ENCODE measurements at regions not wholly inside any gene's neighbourhood (a gene's known extent, or its start where the extent isn't known, plus 50 kb on each side); places are given as distances from the start of the nearest gene placed in this dataset.
A peak's percentile ranks its signal among the peaks of the same experiment; 100 is the strongest.

DNA sequence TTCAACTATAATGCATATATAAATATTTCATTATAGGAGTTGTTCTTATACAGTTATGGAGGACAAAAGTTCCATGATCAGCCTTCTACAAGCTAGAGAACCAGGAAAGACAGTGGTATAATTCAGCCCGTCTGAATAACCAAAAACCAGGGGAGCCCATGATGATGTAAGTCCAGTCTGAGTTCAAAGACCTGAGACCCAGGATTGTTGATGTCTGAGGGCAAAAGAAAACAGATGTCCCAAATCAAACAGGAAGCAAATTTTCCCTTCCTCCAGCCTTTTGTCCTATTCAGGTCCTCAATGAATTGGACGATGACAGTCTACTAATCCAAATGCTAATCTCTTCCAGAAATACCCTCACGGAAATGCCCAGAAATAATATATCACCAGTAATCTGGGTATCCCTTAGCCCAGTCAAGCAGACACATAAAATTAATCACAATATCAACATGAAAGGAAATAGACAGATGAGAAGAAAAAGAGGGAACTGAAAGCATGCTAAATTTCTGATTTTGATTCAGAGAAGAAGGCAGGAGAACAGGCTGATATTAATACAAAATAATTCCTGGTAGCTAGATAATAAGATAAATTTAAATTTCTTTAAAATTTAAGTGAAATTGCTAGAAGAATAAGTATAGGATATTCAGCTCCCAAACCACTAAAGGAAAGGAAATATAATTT is 255.6 kb upstream of the CTAGE1 start:
- no peak for DNase-seq (ENCODE audit: low spot score)

DNA sequence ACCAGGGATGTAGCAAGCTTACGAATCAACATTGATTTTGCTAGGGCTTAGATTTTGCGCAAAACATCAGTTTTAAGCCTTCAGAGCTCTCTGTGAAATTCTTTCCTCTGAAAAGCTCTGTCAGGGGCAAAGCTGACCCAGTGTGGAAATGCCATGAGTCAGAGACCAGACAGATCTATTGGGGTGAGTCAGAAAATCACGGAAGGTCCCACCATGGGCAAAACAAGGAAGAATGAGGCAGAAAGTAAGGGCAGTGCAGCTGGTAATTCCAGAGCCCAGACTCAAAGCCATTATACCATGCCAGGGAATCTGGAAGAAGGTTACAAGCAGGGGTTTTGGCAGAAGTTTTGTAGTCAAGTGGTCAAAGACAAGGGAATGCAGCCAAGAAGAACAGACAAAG is 256.6 kb upstream of the CTAGE1 start:
- DNase-seq (ENCODE audit: low spot score) = peak; percentile 32

DNA sequence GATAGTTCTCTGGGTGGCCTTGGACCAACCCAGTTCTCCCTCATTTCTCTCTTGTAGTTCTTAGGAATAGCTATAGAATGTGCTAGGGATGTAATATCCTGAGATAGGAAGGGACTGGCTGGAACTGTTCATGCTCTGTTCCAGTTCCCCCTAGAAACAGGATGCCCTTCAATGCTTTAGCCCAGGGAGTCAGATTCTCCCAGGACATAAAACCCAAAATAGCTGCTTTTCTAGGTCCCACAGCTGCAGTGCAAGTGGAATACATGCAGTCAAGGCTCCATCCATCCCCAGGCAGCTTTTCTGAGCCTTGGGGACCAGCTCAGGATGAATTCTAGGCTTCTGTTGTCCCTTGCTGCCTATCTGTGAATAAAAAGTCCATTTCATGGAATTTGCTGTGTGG is 257.3 kb upstream of the CTAGE1 start:
- no peak for DNase-seq (ENCODE audit: low spot score)

DNA sequence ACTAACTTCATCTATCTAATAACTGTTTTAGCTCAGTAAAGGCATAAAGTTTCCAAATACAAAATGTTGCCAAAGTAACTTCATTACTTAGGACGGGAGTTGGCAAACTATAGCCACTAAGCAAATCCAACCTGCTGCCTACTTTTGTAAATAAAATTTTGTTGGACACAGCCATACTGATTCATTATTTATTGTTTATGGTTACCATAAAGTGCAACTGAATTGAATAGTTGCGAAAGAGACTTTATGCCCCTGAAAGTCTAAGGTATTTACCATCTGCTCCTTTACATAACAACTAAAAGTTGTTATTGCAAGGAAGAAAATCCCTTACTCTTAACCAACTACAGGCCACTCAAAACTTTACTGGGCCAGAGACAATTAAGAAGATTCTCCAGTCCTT is 256.7 kb upstream of the RBBP8 start:
- no peak for DNase-seq (ENCODE audit: low spot score)

DNA sequence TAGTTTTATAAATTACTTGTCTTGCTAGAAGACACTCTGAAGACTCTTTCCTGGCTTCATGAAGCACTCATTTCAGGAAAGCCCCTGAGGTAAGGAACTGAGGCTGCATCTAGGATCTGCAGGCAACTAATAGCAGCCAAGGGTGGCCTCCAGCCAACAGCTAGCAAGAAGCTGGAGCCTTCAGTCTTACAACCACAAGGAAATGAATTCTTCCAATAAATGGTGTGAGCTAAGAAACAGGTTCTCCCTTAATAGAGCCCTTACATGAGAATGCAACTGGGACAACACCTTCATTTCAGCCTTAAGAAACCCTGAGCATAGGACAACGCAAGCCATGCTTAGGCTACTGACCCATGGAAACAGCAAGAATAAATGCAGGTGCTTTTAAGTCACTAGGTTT is 254.6 kb upstream of the RBBP8 start:
- no peak for DNase-seq (ENCODE audit: low spot score)

DNA sequence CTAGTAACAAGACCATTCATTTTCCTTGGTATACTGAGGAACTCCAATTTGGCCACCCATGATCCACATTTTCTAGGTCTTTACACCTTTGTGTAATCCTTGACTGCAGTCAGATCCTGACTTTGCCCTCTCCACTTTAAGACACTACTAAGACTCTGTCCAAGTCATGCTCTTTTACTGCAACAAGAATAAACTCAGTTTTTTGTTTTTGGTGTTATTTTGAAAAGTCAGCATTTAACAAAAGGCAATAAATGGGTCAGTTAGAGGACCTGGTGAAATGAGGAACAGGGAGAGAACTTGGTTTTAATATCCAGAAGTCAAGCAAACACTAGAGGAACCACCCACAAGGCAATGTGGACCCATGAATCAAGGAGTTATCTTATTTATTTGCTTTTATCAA is 252.2 kb upstream of the RBBP8 start:
- DNase-seq (ENCODE audit: low spot score) = no peak

DNA sequence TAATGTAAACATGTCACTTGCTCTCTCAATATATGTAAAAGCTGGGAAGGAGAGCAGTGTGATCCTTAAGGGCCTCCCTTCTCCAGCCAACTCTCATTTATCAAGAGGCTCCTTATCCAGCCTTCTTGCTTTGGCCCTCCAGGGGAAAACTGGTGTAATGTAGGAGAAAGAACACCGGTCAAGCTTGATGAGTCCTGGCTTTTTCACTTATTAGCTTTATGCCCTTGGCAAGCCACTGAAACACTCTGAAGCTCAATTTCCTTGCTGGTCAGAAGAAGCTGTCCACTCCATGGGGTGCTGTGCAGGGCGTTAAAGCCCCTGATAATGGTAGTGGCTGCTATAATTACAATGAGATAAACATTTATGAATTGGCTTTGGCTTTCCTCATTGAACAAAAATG is 251.2 kb upstream of the RBBP8 start:
- DNase-seq (ENCODE audit: low spot score) = no peak

DNA sequence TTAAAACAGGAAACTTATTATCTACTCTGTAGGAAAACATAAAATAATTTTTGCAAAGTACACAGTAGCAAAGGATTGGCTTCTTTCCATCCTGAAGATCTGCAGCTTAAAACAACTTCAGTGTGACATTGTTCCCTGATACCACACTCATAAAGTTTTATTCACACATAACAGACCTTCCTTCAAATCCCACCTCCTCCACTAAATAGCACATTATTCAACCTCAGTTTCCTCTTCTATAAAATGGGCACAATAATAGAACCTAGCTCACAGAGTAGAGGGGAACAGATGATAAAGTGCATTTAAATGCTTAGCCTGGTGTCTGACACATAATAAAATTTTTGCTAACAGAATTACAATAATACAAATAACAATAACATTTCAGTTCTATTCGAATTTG is 250.4 kb upstream of the RBBP8 start:
- no peak for DNase-seq (ENCODE audit: low spot score)

DNA sequence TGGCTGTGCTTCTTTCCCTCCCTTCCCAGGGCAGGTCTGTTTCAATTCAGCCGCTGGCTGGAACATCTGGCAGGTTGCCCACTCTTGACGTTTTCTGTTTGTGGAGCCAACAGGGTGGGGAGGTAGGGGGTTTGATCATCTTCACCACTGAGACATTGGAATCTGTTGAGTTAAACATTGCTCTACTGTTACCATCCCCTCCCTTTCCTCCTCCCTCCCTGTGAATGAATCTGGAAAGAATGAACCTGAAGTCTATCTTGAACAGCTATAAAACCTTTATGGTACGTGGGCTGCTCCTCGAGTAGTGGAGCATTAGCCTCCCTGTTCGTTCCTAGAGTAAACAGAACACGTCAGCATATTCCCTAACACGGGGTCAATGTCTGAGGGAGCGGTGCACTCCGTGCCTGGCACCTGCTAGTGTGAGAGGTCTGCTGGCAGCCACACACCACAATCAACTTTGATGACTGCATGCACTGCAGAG is 249.9 kb upstream of the RBBP8 start:
- peak; percentile 92 for DNase-seq (ENCODE audit: low spot score)

DNA sequence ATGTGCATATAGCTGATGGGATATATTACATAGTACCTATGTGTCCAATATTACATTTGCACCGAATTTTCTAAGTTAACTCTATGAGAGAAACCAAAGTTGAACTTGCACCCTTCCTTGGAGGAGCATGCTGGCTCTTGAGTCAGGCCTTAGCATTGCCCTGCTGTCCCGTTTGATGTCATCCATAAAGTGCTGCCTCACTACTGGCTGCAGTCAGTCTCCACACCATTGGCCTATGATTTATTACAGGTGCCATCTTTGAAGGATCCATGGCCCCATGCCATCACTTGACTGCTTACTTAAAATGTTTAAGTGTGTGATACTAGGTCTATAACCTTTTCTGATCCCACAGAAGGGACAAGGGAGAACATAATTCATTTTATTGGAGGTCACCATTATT is 249.3 kb upstream of the RBBP8 start:
- DNase-seq (ENCODE audit: low spot score) = peak; percentile 27

DNA sequence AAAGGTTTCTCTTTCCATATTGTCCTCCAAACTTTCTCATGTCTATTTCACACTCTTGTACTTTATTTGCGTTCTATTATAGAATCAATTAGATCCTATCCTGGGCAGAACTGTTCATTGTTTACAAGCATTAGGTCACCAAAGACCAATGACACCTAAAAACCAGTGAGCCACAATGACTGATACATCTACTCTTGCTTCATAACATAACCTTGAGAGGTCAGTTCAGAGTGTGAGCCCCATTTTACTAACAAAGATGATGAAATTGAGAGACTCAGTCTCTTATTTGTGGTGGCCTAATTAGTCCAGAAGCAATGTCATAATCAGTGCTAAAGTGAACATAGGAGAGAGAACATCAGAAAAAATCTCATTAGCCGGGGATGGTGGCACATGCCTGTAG is 248.9 kb upstream of the RBBP8 start:
- DNase-seq (ENCODE audit: low spot score) = no peak

DNA sequence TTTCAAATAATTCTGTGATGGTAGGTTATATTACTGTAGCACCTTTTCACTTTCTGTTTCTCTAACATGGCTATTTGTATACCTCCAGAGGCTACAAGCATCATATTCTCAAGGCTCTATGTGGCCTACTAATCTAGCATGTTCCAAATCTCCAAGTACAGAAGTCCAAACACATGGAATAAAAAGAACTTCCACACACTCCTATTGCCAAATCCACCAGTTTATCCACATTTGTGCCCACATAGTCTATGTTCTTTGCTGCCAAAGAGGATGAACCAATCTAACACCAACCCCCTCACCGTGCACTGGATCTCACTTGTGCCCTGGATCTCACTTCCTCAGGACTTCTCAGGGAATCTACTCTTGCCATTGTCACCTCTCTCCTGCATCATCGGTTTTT is 247.3 kb upstream of the RBBP8 start:
- DNase-seq (ENCODE audit: low spot score) = no peak

DNA sequence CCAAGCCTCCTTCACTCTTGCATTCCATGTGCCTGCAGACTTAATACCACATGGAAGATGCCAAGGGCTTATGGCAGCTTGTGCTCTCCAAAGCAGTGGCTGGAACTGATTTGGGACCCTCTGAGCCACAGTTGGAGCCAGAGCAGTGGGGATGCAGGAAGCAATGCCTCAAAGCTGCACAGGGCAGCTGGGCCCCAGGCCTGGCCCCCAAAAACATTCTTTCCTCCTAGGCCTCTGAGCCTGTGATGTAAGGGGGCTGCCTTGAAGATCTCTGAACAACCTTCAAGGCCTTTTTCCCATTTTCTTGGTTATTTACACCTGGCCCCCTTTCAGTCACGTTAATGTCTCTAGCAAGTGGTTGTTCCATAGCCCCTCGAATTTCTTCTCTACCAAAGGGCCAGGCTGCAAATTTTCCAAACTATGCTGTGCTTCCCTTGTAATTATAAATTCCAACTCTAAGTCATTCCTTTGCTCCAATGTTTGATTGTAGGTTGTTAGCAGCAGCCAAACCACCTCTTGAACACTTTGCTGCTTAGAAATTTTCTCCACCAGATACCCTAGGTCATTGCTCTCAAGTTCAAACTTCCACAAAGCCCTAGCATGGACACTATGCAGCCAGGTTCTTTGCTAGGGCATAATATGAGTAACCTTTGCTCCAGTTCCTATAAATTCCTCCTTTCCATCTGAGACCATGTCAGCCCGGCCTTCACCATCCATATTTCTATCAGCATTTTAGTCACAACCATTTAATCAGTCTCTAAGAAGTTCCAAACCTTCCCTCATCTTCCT is 245.0 kb upstream of the RBBP8 start:
- DNase-seq (ENCODE audit: low spot score) = no peak

DNA sequence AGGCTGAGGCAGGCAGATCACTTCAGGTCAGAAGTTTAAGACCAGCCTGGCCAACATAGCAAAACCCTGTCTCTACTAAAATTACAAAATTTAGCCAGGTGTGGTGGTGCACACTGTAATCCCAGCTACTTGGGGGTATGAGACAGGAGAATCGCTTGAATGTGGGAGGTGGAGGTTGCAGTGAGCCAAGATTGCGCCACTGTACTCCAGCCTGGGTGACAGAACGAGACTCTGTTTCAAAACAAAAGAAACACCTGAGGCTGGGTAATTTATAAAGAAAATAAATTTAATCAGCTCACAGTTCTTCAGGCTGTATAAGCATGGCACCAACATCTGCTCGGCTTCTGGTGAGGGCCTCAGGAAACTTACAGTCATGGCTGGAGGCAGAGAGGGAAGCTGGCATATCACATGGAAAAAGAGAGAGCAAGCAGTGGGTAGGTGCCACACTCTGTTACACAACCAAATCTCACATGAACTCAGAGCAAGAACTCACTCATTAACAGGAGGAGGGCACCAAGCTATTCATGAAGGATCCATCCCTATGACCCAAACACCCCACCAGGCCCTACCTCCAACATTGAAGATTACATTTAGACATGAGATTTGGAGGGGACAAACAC is 244.1 kb upstream of the RBBP8 start:
- no peak for DNase-seq (ENCODE audit: low spot score)

DNA sequence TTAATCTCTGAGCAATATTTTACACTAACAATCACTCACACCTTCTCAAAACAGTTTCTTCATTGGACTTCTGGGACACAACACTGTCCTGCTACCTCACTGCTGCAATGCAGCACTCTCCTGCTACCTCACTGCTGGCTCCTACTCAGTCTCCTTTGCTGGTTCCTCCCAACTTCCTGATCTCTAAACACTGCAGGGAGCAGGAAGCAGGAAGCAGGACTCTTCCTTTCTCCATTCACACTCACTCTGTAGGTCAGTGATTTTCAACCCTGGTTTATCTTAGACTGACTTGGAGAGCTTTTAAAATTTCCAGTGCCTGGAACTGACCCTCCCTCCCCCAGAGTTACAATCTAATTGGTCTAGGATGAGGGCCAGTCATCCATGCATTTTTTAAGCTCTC is 243.4 kb upstream of the RBBP8 start:
- no peak for DNase-seq (ENCODE audit: low spot score)

DNA sequence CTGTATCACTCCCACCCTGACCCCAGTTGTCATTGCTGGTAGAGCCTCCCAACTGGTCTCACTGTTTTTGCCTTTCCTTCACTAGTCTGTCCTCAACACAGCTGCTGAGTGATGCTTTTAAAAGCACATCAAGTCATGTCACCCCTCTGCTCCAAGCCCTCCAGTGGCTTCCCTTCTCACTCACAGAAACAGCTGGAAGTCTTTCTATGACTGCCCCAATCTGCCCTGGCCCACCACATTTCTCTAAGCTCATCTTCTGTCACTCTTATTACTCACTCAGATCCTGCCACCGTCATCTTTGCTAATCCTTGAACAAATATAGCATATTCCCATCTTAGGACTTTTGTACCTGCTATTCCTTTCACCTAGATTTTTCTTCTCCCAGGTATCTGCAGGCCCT is 242.6 kb upstream of the RBBP8 start:
- DNase-seq (ENCODE audit: low spot score) = no peak

DNA sequence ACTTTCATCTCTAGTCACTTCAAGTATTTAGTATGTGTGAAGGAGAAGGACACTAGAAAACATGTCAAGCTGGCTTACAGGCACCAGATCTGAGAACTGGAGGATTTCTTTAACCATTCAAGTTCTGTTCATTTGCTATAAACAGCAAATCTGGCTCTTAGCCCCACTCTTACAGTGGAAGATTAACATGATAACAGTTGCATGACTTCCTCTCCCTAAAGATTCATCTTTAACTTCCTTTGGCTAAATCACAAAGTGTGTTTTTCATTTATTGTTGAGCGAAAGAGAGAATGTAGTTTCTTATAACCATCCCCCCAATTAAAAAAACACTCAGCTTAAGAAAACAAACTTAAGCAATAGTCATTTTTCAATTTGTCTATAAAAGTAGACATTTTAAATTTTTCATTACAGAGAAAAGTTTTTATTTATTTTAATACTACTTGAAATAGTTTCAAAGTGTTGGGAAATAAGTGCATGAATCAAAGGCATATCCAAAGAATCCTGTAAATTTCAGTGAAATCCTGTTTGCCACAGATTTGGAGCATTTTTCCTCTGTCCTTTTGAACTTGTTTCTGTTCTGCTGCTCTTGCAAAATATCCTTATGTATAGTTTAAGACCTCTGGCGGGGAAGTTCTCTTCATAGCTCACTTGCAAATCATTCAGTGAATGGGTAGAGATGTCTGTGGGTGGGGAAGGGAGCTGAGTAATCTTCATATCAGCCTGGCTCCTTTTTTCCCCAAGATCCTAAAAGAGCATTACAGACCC is 241.0 kb upstream of the RBBP8 start:
- DNase-seq (ENCODE audit: low spot score) = no peak

DNA sequence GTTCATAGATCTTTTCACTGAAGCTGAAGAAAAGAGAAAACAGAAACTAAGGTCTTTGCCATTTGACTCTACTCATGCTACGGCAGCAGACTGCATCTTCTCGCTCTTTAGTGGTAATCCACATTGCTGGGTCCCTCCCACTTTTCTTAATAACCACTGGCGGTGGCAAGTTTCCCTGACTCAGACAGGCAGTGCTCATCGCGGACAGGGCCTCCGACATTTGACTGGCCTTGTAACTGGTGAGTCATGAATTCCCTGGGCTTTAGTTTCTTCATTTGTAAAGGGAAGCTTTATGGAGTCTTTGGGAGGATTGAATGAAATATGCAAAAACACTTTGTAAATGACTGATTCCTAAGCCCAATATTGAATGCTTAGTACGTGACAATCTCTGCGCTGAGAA is 238.2 kb upstream of the RBBP8 start:
- peak; percentile 79 for DNase-seq (ENCODE audit: low spot score)

DNA sequence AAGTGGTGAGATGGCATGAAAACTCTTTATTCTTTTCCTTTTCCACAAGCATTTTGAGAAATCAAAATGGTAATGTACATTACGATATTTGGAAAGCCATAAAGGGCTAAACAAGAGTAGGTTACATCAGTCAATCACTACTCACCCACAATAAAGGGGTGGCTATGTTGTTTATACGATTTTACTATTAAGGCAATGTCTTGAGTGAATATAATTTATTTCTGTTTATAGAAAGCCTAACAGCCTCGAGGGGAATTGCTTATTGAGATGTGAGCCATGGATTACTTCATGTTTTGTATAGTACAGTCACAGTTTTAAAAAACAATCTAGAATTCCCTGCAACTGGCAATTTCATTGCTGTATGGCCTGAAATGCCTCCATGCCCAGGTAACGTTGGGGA is 237.5 kb upstream of the RBBP8 start:
- no peak for DNase-seq (ENCODE audit: low spot score)

DNA sequence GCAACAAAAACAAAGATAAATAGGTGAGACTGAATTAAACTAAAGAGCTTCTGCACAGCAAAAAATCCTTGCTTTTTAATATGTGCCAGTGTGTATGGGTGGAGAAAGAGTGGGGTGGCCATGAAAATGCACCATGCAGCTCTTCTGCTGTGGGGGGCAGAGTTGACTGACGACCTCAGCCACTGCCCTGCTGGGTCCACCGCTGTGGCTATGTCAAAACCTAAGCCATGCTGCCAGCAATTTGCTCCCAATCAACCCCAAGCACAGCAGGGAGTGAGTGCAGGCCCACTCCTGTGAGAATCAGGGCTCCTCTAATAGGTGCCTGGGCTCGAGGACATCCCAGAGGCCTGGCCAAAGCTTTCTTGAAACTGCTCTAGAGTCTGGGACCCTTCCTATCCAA is 235.6 kb upstream of the RBBP8 start:
- DNase-seq (ENCODE audit: low spot score) = no peak

DNA sequence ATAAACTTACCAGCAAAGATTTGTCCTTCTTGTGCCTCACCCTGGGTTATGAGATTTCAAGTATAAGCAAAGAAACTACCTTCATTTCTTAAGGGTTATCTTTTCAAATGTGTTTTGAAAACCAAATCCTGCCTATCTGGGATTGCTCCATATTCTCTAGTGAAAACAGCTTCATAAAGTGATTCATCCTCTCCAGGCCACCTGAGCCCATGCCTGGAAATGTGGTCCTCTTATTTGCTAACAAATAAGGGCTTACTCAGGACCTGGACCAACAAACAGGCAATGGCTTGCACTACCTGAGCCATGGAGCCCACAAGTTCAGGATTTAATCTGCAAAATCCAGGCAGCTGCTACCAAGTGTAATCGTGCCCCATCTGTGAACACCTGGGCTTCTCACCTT is 234.4 kb upstream of the RBBP8 start:
- DNase-seq (ENCODE audit: low spot score) = no peak

DNA sequence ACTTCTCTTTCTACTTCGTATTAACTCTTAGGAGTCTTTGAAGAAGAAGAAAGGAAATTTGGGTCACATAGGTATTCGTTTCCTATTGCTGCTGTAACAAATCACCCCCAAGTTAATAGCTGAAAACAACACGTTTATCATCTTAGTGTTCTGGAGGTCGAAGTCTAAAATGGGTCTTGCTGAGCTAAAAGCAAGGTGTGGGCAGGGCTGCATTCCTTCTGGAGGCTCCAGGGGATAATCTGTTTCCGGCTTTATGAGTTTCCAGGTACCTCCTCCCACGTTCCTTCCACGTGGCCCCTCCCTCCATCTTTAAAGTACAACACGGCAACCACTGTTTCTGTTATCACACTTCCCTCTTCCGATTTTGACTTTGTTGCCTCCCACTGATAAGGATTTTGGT is 233.5 kb upstream of the RBBP8 start:
- no peak for DNase-seq (ENCODE audit: low spot score)

DNA sequence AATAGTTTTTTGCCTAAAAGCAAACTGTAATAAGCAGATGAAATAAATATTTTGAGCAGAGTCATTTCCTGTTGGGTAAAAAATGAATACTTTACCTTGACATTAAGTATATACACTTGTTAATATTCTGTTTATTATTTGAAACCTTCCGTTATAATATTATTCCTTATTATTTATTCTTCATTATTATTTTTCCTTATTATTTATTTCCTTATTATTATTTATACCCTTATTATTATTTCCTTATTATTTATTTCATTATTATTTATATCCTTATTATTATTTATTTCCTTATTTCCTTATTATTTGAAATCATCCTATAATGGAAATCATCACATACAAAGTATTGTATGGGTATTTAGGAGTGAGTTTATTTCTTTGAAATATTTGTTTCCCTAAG is 232.2 kb upstream of the RBBP8 start:
- DNase-seq (ENCODE audit: low spot score) = no peak
